PC-9 (cell line): ENCODE measurements at regions not wholly inside any gene's neighbourhood (a gene's known extent, or its start where the extent isn't known, plus 50 kb on each side); places are given as distances from the start of the nearest gene placed in this dataset.

Experiments
- EZH2 ChIP-seq: fragments of 200-600 bp; sonication (generic); IDR thresholded peaks from 2 replicates; pipeline ENCODE4 v1.8.0; 2017; ENCODE audit warnings: antibody characterized with exemption, low read depth
- TF ChIP-seq, protein P1 (sequence below): fragments of 200-600 bp; sonication (generic); conservative IDR thresholded peaks from 2 replicates; pipeline ENCODE4 v1.6.1; 2017; ENCODE audit warnings: mixed run types, antibody characterized with exemption, mild to moderate bottlenecking, moderate library complexity

DNA sequence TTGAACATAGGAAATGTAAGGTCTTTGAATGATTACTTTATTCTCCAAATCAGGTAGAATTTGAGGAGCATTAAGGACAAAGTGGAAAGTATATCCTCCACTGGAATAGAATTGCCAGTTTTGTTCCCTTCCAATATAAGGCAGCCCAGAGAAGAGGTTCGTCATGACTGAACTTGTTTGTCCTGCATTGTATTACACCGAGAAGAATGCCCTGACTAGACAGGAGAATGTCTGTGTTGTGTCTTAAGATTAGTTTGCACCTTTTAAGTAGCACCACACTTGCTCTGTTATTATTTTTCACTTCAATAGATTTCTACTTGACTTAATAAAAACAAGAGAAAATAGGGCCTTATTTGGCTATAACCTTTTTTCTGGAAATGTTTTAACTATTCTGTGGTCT is 586.2 kb upstream of the PTGER4 start:
- TF ChIP-seq, protein P1, sequence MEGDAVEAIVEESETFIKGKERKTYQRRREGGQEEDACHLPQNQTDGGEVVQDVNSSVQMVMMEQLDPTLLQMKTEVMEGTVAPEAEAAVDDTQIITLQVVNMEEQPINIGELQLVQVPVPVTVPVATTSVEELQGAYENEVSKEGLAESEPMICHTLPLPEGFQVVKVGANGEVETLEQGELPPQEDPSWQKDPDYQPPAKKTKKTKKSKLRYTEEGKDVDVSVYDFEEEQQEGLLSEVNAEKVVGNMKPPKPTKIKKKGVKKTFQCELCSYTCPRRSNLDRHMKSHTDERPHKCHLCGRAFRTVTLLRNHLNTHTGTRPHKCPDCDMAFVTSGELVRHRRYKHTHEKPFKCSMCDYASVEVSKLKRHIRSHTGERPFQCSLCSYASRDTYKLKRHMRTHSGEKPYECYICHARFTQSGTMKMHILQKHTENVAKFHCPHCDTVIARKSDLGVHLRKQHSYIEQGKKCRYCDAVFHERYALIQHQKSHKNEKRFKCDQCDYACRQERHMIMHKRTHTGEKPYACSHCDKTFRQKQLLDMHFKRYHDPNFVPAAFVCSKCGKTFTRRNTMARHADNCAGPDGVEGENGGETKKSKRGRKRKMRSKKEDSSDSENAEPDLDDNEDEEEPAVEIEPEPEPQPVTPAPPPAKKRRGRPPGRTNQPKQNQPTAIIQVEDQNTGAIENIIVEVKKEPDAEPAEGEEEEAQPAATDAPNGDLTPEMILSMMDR, result no peak
- TF ChIP-seq EZH2, result no peak
